ENCODE measurements at regions not wholly inside any gene's neighbourhood (a gene's known extent, or its start where the extent isn't known, plus 50 kb on each side); places are given as distances from the start of the nearest gene placed in this dataset.

DNA sequence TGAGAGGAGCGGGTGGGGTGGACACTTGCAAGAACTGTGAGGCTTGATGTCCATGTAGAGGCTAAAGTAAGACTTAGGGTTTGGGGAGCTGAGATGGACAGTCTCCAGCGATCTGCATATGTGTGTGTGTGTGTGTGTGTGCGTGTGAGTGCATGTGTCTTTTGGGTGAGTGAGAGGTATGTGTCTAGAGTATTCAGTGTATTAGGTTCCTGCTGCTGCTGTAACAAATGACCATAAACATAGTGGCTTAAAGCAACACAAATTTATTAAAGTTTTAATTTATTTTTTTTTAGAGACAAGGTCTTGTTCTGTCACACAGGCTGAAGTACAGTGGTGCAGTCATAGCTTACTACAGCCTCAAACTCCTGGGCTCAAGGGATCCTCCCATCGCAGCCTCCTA is 155.4 kb upstream of the SPRED2 start:
- no peak overlapping the region for H3K27ac ChIP-seq (ENCODE audit: extremely low read depth, low read depth, low read length)
- no peaks in the 10 kb centered on the region for H3K36me3 ChIP-seq (ENCODE audit: control insufficient read depth in 2 of 2, insufficient read depth in 1 of 2, low read length in 2 of 2)
- H3K4me1 ChIP-seq (ENCODE audit: control insufficient read depth, insufficient read depth, low read length): no peaks in the 10 kb centered on the region
- ChIA-PET POLR2A (no interaction called here), CTCF (interaction anchor here (0.7 to 2.0 kb wide), 2 partner anchors 14 to 319 kb away, joined by 3 to 4 read pairs; no protein-coding TSS in a partner anchor)
- TF ChIP-seq ZNF777 (tag by site-specific recombination; IDR thresholded peaks at IDR 0.05; ENCODE audit: borderline replicate concordance) (no peak), ELK4 (IDR thresholded peaks at IDR 0.05; ENCODE audit: borderline replicate concordance, low read depth, low read length) (no peak), ZNF416 (tag by site-specific recombination; IDR thresholded peaks at IDR 0.05) (no peak), TRIM28 (IDR thresholded peaks at IDR 0.05; ENCODE audit: borderline replicate concordance, low read length) (no peak), WT1 (tag by site-specific recombination; IDR thresholded peaks at IDR 0.05) (no peak), ZNF391 (tag by site-specific recombination; IDR thresholded peaks at IDR 0.05; ENCODE audit: borderline replicate concordance, low read depth) (no peak), ZNF580 (tag by site-specific recombination; IDR thresholded peaks at IDR 0.05) (no peak), ZNF184 (tag by site-specific recombination; IDR thresholded peaks at IDR 0.05) (no peak), ZNF2 (tag by site-specific recombination; IDR thresholded peaks at IDR 0.05) (no peak), GLIS1 (tag by site-specific recombination; IDR thresholded peaks at IDR 0.05) (no peak)
- TF ChIP-seq, protein P1, sequence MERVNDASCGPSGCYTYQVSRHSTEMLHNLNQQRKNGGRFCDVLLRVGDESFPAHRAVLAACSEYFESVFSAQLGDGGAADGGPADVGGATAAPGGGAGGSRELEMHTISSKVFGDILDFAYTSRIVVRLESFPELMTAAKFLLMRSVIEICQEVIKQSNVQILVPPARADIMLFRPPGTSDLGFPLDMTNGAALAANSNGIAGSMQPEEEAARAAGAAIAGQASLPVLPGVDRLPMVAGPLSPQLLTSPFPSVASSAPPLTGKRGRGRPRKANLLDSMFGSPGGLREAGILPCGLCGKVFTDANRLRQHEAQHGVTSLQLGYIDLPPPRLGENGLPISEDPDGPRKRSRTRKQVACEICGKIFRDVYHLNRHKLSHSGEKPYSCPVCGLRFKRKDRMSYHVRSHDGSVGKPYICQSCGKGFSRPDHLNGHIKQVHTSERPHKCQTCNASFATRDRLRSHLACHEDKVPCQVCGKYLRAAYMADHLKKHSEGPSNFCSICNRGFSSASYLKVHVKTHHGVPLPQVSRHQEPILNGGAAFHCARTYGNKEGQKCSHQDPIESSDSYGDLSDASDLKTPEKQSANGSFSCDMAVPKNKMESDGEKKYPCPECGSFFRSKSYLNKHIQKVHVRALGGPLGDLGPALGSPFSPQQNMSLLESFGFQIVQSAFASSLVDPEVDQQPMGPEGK (tag by site-specific recombination; IDR thresholded peaks at IDR 0.05): no peak
- no peaks in the 10 kb centered on the region for H3K9me3 ChIP-seq (ENCODE audit: control insufficient read depth, insufficient read depth, low read depth, low read length)
- no peak overlapping the region for H3K4me3 ChIP-seq (ENCODE audit: low read depth, low read length)

- Histone ChIP-seq H3K4me1 (ENCODE audit: control insufficient read depth, insufficient read depth, low read length) (no peaks in the 10 kb centered on the region), H3K27ac (ENCODE audit: extremely low read depth, low read depth, low read length) (no peak overlapping the region), H3K4me3 (ENCODE audit: low read depth, low read length) (no peak overlapping the region), H3K9me3 (ENCODE audit: control insufficient read depth, insufficient read depth, low read depth, low read length) (no peaks in the 10 kb centered on the region), H3K36me3 (ENCODE audit: control insufficient read depth in 2 of 2, insufficient read depth in 1 of 2, low read length in 2 of 2) (no peaks in the 10 kb centered on the region)
- TF ChIP-seq ZNF658 (tag by site-specific recombination; IDR thresholded peaks at IDR 0.05) (no peak), TCF7L2 (IDR thresholded peaks at IDR 0.05; ENCODE audit: borderline replicate concordance, low read depth, low read length) (no peak), ZNF23 (tag by site-specific recombination; IDR thresholded peaks at IDR 0.05; ENCODE audit: borderline replicate concordance) (no peak), ZNF121 (tag by site-specific recombination; IDR thresholded peaks at IDR 0.05) (no peak), MEIS1 (CRISPR knock-in tag; IDR thresholded peaks at IDR 0.05; ENCODE audit: borderline replicate concordance) (no peak), ZEB2 (tag by site-specific recombination; IDR thresholded peaks at IDR 0.05) (no peak), ZNF560 (tag by site-specific recombination; IDR thresholded peaks at IDR 0.05; ENCODE audit: borderline replicate concordance) (no peak), ZNF354C (tag by site-specific recombination; IDR thresholded peaks at IDR 0.05; ENCODE audit: borderline replicate concordance, low read depth) (no peak), ZNF704 (tag by site-specific recombination; IDR thresholded peaks at IDR 0.05) (no peak), ZSCAN30 (tag by site-specific recombination; IDR thresholded peaks at IDR 0.05) (no peak)
- POLR2A ChIA-PET: no interaction called here
- CTCF ChIA-PET: no interaction called here
Measured at GRCh38 chr2:65586516-65586915, 154.1 kb upstream of the SPRED2 start.
